Activated effector memory CD4-positive, alpha-beta T cell treated with Interleukin-2 at 50 U/mL for 16 hours (primary cell): ENCODE measurements at regions not wholly inside any gene's neighbourhood (a gene's known extent, or its start where the extent isn't known, plus 50 kb on each side); places are given as distances from the start of the nearest gene placed in this dataset.
"Not testable (repeated sequence)": the region's sequence is repeated elsewhere in the genome, so short reads cannot be mapped to it uniquely, and the experiment has no call there.

Experiments
- DNase-seq: peaks from one replicate; pipeline ENCODE4 v3.0.0-alpha.2; 2020

GRCh38 chr3:157920822-157921700 is 185.2 kb downstream of the SHOX2 start:
- DNase-seq = no peak

- no peak for DNase-seq
Measured at GRCh38 chr3:157919319-157919887, 186.8 kb downstream of the SHOX2 start.

DNA sequence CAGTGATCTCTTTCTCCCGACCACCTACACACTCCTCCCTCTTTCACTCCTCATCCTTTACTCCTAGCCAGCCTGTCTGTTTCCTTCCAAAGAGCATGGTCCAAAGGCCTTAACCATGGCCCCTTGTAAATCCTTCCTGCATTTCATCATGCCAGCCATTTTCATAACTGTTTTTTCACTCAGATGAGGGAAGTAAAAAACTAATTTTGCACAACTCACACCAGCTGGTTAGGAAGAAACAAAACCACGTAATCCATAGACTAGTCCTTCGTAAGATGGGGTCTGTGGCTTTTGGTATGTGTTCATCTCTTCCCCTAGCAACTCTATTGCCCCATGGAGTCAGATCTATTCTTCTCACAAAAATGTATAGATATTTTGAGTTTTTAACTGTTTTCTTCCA is 187.8 kb downstream of the SHOX2 start:
- DNase-seq = no peak

DNA sequence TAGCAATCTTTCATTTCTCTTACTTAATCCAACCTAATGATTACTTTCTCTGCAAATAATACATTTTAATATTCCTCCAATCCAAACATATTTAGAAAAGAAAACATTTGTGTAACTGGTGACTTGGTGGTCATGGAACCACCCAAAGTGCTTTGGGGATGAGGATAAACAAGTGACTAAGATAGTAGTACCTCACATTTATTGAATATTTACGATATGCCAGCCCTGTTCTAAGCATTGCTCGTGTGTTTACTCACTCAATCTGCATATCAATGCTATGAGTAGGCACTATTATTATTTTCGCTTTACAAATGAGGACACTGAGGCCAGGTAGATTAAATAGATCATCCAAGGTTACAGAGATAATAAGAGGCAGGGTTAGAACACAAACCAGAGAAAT is 189.5 kb downstream of the SHOX2 start:
- DNase-seq = no peak

- DNase-seq = no peak
Measured at GRCh38 chr3:157914882-157915281, 191.3 kb downstream of the SHOX2 start.

- no peak for DNase-seq
Measured at GRCh38 chr3:157913741-157914150, 192.5 kb downstream of the SHOX2 start.

DNA sequence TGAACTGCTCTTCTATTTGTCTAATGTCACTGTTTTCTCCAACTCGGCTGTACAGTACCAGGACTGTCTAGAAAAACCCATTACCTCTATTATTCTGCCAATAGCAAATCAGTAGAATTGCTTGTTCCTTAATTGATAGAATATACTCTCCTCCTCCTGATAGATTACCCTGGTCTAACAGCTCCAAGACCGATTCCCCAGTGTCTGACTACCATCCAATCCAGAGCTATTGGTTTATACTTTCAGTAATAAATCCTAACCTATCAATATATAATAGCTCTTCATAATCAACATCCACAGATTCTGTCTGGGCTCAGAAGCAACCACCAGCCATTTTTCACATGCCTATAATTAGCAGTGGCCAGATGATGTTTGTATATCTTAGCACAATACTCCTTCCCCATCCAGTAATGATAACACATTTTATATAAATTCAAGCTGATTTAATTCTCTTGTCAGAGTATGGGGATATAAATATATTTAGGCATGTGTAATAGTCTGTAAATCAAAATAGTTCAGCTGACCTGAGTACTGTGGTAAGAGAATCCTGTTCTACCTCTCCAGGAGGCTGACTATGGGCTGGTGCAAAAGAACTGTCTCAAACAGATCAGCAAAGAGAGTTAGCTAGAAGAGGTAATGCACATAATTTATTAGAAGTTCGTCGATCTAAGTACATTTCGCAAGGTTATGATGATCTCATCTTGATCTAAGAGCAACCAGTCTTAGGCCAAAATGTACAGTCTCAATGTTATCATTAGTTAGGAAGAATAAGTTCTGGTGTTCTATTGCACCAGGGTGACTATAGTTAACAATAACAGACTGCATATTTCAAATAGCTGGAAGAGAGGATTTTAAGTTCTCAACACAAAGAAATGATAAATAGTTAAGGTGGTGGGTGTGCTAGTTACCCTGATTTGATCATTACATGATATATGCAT is 193.4 kb downstream of the SHOX2 start:
- DNase-seq = no peak

GRCh38 chr3:157906627-157907026 is 199.6 kb downstream of the SHOX2 start:
- no peak for DNase-seq

DNA sequence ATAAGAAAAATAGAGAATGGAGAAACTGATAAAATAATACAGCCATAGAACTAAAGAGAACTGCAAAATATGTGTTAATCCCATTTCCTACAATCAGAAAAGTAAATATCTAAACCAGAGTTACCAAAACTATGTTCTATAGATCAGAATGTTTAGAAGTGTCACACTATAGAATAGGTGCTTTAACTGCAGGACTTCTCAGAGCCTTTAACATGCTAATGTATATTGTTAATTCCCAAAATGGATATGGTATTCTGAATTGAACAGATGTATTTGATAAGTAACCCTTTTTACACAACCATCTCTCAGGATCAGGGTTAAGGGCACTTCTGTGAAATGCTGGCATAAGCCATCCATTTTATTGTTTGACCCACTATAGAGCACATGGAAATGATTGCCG is 200.3 kb downstream of the SHOX2 start:
- no peak for DNase-seq

DNA sequence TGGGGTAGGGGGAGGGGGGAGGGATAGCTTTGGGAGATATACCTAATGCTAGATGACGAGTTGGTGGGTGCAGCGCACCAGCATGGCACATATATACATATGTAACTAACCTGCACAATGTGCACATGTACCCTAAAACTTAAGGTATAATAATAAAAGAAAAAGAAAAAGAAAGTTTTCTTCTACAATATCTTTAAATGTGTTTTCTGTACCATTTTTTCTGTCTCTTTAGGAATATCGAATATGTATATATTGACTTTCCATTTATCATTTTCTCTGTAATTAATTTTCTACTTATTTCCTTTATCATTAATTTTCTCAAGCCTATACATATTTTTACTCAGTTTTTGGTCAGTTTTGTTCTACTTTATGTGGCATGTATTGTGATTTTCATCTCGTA is 203.5 kb downstream of the SHOX2 start:
- not testable (repeated sequence) for DNase-seq

DNA sequence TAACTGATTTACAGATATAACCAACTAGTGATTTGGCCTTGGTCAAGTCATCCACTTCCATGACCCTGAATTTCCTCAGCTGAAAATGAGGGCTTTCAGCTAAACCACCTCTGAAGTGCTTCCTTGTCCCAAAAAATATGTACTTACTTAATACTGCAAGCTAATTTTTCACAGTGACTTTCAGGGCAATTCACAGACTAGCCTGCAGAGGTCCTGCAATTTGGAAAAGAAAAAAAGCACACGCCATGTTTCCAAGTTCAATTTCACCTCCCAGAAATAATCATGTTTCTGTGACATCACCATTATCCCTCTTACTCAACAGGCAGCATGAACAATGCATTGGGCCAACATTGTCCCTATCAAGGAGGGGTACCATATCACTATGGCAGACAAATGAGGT is 218.2 kb downstream of the SHOX2 start:
- DNase-seq = no peak

- no peak for DNase-seq
Measured at GRCh38 chr3:157876556-157876955, 229.7 kb downstream of the SHOX2 start.

DNA sequence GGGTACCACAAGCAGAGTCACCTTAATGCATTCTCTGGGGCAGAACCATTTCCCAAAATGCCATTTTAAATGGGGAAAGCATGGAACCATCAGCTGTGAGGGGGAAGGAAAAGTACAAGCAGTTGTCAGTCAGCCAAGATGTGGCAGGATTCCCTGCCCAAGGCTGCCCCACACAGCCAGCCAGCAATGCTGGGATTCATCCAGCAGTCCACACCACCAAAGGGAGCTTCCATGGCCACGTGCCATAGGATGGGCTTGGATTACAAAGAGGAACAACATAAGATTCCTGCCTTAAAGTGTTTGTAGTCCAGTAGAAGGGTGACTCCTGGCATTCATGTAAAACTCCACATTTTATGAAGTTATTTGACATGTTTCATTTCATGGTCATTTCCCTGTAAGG is 233.3 kb downstream of the SHOX2 start:
- DNase-seq = no peak

DNA sequence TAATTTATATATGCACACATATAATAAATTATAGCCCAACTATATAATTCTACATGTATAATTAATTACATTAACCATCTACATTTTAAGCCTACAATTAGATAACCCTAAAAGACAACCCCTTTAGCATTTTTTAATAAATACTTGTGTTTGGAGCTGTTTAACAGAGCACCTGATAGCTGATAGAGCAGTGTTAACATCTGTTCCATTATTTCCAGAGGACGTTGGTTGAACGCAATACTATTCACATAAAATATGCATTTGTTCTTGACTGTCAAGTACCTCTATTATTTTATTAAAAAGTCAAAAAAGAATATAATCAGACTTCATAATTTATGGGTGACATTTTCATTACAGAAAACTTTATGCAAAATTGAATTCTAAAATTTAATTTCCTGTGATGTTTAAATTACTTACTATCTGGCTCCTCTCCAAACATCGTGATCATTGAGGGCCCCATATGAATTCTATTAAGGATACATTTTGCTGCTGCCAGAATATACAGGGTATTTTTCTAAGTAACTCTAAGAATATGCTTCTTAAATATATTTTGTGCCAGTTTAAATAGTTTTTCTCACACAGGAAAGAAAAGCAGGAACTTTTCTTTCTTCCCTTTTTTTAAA is 234.3 kb downstream of the SHOX2 start:
- DNase-seq = no peak

- no peak for DNase-seq
Measured at GRCh38 chr3:157871248-157871647, 235.0 kb downstream of the SHOX2 start.

- no peak for DNase-seq
Measured at GRCh38 chr3:157868946-157869345, 237.3 kb downstream of the SHOX2 start.

DNA sequence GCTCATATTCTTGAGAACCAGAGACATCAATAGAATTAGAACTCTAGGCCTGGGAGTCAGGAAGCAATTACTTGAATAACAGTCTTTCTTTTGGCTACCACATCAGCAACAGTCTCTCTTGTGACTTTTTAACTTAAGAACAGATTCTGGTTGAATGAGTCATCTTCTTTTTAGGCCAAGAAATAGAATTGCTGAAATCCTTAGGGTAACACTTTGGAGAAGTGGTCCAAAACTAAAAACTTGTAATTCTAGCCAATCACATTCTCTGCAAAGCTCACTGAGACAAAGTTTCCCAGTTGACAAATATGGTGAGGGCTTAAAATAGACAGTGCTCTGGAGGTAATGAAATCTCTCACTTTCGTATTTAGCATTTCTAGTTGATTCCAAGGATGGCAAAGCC is 238.0 kb downstream of the SHOX2 start:
- DNase-seq = no peak

DNA sequence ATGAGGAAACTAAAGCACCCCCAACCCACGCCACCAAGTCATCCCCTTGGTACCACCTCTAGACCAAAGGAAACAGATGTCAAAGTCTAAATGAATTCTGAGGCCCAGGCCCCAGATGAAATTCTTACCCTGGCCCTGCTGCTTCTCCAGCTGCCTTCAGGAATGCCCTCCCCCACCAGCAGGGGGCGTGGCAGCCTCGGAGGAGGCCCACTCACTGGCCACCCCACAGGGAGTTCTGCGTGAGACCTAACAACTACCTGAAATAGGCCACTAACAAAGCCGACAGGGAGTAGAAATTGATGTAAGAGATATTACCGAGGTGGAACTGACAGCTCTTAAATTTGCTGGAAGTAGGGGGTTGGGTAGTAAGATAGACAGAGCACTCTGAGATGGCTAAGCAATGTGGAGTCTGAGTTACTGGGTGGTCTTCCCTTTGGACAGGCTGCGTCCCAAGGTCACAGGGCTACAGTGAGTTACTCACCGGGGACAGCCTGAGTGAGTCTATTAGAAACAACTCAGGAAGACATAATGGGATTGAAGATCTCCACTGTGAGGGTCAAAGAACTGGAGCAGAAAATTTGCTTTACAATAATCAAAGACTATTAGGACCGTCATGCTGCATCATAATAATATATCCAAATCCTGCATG is 240.7 kb downstream of the SHOX2 start:
- DNase-seq = no peak

- no peak for DNase-seq
Measured at GRCh38 chr3:157861076-157861765, 245.0 kb downstream of the SHOX2 start.

GRCh38 chr3:157859541-157859940 is 246.7 kb downstream of the SHOX2 start:
- no peak for DNase-seq

DNA sequence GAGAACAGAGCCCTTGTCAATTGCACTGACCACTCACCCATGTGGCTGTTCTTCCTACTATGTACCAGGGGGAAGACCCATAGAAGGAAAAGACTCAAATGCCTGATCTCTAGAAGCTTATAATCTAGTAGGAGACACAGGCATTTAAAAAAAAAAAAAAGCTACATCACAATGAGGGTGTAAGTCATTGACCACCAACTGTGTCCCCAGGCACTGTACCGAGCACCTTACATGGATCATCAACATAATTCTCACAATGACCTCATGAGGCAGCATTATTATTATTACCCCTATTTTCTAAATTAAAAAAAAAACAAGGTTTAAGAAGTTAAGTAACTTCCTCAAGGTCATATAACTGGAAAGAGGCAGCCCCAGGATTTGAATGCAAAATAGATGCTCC is 247.4 kb downstream of the SHOX2 start:
- DNase-seq = no peak

- no peak for DNase-seq
Measured at GRCh38 chr3:157857440-157857839, 248.8 kb downstream of the SHOX2 start.
